Right hindlimb (tissue), 1 donor: ENCODE measurements at regions not wholly inside any gene's neighbourhood (a gene's known extent, or its start where the extent isn't known, plus 50 kb on each side); places are given as distances from the start of the nearest gene placed in this dataset.
"Not testable (repeated sequence)": the region's sequence is repeated elsewhere in the genome, so short reads cannot be mapped to it uniquely, and the experiment has no call there.

Experiments
- DNase-seq: peaks from one replicate; pipeline ENCODE4 v3.0.0-alpha.2; 2018

- DNase-seq: no peak
Measured at GRCh38 chr6:119523556-119523955, 174.0 kb upstream of the MAN1A1 start.

DNA sequence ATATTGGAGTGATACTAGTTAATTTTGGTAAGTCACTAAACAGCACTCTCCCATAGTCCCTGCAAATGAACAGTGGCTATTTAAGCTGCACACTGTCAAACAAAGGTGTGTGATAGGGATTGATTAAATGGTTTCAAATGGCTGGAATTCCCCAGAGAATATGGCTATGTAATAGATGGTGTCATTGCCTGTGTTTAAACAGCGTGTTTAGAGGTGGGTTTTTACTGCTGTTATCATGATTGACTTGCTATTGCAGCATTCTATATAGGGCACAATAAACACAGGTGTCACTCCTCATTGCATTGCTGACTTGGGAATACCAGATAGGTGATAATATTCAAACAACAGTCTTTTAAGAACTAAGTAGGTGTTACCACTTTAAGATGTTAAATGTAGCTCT, 171.7 kb upstream of the MAN1A1 start:
- DNase-seq: no peak

- no peak for DNase-seq
Measured at GRCh38 chr6:119517428-119517827, 167.9 kb upstream of the MAN1A1 start.

- DNase-seq: no peak
Measured at GRCh38 chr6:119514345-119514744, 164.8 kb upstream of the MAN1A1 start.

DNA sequence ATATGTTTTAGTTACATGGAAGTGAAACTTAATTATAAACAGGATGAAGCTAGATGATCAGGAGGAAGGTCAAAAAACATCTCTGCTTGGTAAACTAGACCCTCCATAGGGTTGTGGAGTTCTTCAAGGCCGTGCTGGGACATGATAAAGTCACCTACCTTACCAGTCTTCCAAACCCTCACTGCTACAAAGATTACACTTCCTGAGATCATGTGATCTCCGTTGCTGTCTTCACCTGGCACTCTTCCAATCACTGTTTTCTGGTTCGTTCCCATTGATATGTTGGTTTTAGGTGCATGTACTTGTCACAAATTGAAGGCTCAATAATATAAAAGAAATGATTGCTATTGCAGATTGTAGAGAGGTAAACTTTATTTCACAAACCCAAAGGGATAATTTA, 161.5 kb upstream of the MAN1A1 start:
- no peak for DNase-seq

DNA sequence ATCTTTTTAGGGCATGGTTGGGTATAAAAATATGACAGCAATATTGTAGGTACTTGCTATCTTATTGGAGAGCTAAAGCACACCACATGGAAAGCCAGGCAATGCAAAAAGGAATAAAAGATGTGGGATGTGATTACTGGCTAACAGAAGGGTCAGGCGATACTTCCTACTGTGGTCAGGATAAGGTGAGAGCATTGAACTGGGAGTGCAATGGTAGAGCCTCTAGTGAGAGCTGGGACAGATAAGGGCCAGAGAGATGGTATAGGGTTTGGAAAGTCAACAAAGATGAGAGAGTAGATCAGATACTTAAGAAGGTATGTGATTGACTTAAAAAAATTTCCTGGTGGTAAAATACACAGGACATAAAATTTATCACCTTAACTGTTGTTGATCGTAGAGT, 160.7 kb upstream of the MAN1A1 start:
- DNase-seq: no peak

GRCh38 chr6:119506631-119507174, 157.1 kb upstream of the MAN1A1 start:
- no peak for DNase-seq

GRCh38 chr6:119501798-119502483, 152.4 kb upstream of the MAN1A1 start:
- DNase-seq: no peak

DNA sequence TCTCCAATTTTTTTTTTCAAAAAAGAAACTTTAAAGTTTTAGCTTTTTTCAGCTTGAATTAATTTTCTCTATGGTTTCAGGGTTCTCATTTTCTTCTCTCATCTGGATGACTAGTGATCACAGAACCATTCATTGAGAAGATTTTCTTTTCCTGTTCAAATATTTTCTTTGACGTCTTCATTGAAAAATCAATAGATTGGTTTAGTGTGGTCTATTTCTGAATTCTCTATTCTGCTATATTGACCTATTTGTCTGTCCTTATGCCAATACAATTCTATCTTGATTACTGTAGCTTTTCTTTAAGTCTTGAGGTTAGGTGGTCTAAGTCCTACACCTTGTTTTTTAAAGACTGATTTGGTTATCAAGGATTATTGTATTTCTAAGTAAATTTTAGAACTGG, 150.2 kb upstream of the MAN1A1 start:
- no peak for DNase-seq

DNA sequence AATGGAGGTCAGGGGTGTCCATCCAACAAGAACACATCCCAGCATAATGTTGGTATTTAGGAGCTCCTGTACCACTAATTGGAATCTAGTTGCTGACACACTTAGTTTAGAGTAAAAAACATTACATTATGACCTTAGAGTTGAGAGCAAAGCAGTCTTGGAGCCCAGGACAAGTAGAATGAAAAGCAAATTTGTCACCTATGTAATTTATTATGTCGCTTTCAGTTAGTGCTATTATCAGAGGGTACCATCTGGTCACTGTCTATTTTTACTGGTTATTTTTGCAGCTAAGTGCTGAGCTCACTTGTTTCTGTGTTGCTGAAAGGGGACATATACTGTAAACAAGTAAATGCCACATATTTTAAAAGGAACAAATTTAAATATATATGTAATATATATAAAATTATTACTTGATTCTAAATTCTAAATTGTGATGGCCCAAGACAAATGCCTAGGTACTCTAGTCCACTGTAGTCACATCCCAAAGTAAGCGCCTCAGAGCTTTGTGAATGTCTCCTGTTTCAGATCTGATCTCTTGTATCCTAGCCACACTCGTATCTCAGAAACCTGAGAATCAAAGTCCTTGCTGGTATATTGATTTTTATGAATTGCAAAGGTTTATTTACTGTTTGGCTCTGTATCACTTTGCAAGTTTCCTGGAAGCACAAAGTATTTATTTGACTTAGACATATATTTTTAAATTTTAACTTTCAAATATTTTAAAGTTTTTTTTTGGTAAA, 148.6 kb upstream of the MAN1A1 start:
- DNase-seq: no peak

DNA sequence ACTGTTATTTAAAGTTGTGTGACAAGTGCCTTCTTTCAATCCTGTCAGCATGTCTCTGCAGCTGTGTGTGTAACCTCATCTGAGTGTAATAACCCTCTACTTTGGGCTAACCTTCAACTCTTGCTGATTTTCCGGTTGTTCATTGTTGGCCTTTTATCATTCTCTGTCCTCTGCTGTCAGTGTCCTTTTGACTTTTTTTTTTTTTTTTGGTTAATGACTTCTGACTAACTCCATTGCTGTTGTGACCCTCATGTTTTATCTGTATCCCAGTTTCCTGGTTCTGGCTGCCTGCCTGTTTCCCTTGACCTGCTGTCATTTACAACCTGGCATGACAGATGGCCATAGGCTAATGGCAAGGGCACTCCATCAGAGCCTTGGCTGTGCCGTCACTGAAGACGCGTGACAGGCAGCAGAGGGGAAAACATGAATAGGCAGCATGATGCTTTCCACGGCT, 145.7 kb upstream of the MAN1A1 start:
- no peak for DNase-seq

DNA sequence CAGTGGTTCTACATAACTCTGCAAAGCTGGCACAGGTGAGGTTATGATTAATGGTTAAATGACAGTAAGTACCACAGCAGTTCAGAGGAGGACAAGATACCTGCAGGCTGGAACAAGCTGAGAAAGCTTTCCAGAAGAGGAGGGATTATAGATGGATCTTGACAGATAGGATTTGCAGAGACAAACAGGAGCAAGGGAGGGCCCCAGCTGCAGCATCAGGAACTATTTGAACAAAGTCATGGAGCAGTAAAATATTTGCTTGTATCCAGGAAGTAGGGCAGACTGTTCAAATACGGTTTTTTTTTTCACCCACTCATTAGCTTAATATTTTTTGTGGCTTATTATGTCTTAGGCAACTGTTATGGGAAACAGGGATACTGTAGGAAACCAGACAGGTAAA, 144.4 kb upstream of the MAN1A1 start:
- no peak for DNase-seq

DNA sequence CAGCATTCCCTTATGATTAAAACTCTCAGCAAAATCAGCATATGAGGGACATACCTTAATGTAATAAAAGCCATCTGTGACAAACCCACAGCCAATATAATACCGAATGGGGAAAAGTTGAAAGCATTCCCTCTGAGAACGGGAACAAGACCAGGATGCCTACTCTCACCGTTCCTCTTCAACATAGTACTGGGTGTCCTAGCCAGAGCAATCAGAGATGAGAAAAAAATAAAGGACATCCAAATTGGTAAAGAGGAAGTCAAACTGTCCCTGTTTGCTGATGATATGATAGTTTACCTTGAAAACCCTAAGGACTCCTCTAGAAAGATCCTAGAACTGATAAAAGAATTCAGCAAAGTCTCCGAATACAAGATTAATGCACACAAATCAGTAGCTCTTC, 141.6 kb upstream of the MAN1A1 start:
- not testable (repeated sequence) for DNase-seq

- not testable (repeated sequence) for DNase-seq
Measured at GRCh38 chr6:119490050-119490449, 140.5 kb upstream of the MAN1A1 start.

- DNase-seq: no peak
Measured at GRCh38 chr6:119484598-119484997, 135.0 kb upstream of the MAN1A1 start.

GRCh38 chr6:119483908-119484307, 134.3 kb upstream of the MAN1A1 start:
- DNase-seq: no peak

GRCh38 chr6:119482850-119483285, 133.3 kb upstream of the MAN1A1 start:
- DNase-seq: no peak

DNA sequence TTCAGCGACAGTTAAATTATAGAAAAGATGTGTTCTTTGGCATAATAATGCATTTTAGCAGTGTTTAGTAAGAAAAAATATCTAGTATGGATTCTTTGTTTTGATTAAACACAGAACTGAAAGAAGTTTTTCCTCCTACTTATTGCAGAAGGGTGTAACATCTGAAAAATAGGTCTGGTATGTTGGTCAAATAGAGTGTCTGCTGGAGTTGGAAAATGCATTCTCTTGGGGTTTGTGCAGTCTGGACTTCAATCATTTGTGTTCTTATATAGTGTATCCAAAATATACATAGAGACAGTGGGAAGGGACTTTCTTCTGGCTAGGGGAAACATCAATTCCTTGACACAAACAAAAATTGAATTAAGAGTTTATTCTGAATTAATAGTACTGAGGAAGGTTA, 132.4 kb upstream of the MAN1A1 start:
- DNase-seq: no peak

GRCh38 chr6:119480961-119481497, 131.5 kb upstream of the MAN1A1 start:
- no peak for DNase-seq

DNA sequence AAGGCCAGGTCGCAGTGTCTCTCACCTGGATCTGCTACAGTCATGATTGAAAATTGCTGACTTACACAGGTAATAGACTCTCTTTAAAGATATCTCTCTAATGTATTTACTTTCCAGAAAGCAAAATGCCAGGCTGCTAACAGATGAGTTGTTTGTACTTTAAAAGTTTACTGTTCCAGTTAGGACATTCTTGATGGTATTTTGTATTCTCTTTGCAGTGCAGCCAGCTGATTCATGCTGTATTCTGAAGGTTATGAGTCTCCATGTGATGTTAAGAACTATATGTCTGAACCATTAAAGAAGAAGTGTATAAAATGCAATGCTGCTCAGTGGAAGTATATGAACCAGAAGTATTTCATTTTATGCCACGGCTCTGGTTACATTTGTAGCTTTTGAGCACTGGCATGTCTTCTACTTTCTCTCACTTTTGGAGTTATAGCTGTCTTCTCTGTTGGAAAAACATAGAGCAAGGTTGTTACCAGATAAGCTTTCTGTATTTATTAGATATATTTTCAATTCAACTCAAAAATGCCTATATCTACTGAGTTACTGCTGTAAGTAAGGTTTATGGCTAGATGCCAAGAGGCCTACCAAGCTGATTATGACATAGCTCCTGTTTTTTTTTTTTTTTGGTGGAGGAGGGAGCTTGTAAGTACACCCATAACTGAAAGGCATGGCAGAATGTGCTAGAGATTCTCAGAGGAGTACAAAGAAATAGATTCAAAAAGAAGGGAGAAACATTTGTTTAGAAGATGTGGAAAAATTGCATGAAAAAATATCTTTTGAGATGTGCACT, 130.5 kb upstream of the MAN1A1 start:
- DNase-seq: no peak

GRCh38 chr6:119476554-119476953, 127.0 kb upstream of the MAN1A1 start:
- no peak for DNase-seq

- DNase-seq: no peak
Measured at GRCh38 chr6:119476024-119476423, 126.5 kb upstream of the MAN1A1 start.

GRCh38 chr6:119470893-119471542, 121.5 kb upstream of the MAN1A1 start:
- no peak for DNase-seq
